H9 (cell line): ENCODE measurements at regions not wholly inside any gene's neighbourhood (a gene's known extent, or its start where the extent isn't known, plus 50 kb on each side); places are given as distances from the start of the nearest gene placed in this dataset.

Source experiments
- DNase-seq: peaks from one replicate; pipeline ENCODE4 v3.0.0-alpha.2; 2017
- H2AFZ ChIP-seq: one replicate; pipeline ENCODE4 v1.6.1; 2013; ENCODE audit warnings: mild to moderate bottlenecking, low read length, control low read depth, moderate library complexity
- H2AK5ac ChIP-seq: 2 replicates; pipeline ENCODE4 v1.6.1; 2013; ENCODE audit warnings: low read length, control low read depth, mixed read lengths; ENCODE audit not compliant: insufficient read length
- H2BK120ac ChIP-seq: one replicate; pipeline ENCODE4 v1.6.1; 2013; ENCODE audit warnings: low read depth, mild to moderate bottlenecking, low read length, control low read depth, inconsistent platforms; ENCODE audit not compliant: poor library complexity, severe bottlenecking
- H2BK12ac ChIP-seq: 2 replicates; pipeline ENCODE4 v1.6.1; 2013; ENCODE audit warnings: low read length, control low read depth, mixed read lengths, low read depth; ENCODE audit not compliant: insufficient read length
- H2BK15ac ChIP-seq: 2 replicates; pipeline ENCODE4 v1.6.1; 2013; ENCODE audit warnings: low read depth, low read length, control low read depth
- H2BK20ac ChIP-seq: one replicate; pipeline ENCODE4 v1.6.1; 2013; ENCODE audit warnings: low read depth, mild to moderate bottlenecking, low read length, control low read depth, inconsistent platforms; ENCODE audit not compliant: poor library complexity, severe bottlenecking
- H2BK5ac ChIP-seq: 2 replicates; pipeline ENCODE4 v1.6.1; 2013; ENCODE audit warnings: low read length, control low read depth, mixed read lengths; ENCODE audit not compliant: insufficient read length
- H3K14ac ChIP-seq: 2 replicates; pipeline ENCODE4 v1.6.1; 2013; ENCODE audit warnings: low read length, control low read depth; ENCODE audit not compliant: insufficient read depth
- H3K18ac ChIP-seq: 2 replicates; pipeline ENCODE4 v1.6.1; 2013; ENCODE audit warnings: low read depth, mild to moderate bottlenecking, mixed read lengths, low read length, control low read depth; ENCODE audit not compliant: insufficient read length
- H3K23ac ChIP-seq: 2 replicates; pipeline ENCODE4 v1.6.1; 2013; ENCODE audit warnings: low read length, control low read depth, mixed read lengths, low read depth; ENCODE audit not compliant: insufficient read length
- H3K23me2 ChIP-seq: 2 replicates; pipeline ENCODE4 v1.6.1; 2013; ENCODE audit warnings: low read depth, mild to moderate bottlenecking, mixed read lengths, low read length, control low read depth; ENCODE audit not compliant: insufficient read length, poor library complexity, severe bottlenecking
- H3K27ac ChIP-seq: 2 replicates; pipeline ENCODE4 v1.5.1; 2013; ENCODE audit warnings: low read length, control low read depth, mixed read lengths, low read depth; ENCODE audit not compliant: insufficient read length
- H3K27me3 ChIP-seq: 2 replicates; pipeline ENCODE4 v1.6.1; 2013; ENCODE audit warnings: low read length, control low read depth, inconsistent platforms; ENCODE audit not compliant: insufficient read depth
- H3K4ac ChIP-seq: 2 replicates; pipeline ENCODE4 v1.6.1; 2013; ENCODE audit warnings: low read depth, mild to moderate bottlenecking, control low read depth, inconsistent platforms, low read length, moderate library complexity
- H3K4me1 ChIP-seq: 2 replicates; pipeline ENCODE4 v1.6.1; 2013; ENCODE audit warnings: low read length, control low read depth, inconsistent platforms; ENCODE audit not compliant: insufficient read depth
- H3K4me2 ChIP-seq: 2 replicates; pipeline ENCODE4 v1.6.1; 2013; ENCODE audit warnings: low read length, control low read depth, mixed read lengths; ENCODE audit not compliant: insufficient read length, insufficient read depth
- H3K56ac ChIP-seq: 2 replicates; pipeline ENCODE4 v1.6.1; 2013; ENCODE audit warnings: low read depth, mild to moderate bottlenecking, mixed read lengths, low read length, control low read depth; ENCODE audit not compliant: insufficient read length
- H3K79me1 ChIP-seq: 2 replicates; pipeline ENCODE4 v1.6.1; 2013; ENCODE audit warnings: low read depth, mild to moderate bottlenecking, moderate library complexity, low read length, control low read depth, inconsistent platforms; ENCODE audit not compliant: insufficient read depth, poor library complexity, severe bottlenecking
- H3K79me2 ChIP-seq: 2 replicates; pipeline ENCODE4 v1.6.1; 2013; ENCODE audit warnings: low read length, control low read depth, inconsistent platforms; ENCODE audit not compliant: insufficient read depth
- H3K9ac ChIP-seq: 2 replicates; pipeline ENCODE4 v1.6.1; 2013; ENCODE audit warnings: low read length, control low read depth, mixed read lengths; ENCODE audit not compliant: insufficient read length; ENCODE audit errors: extremely low read depth
- H3K9me3 ChIP-seq: one replicate; pipeline ENCODE4 v1.6.1; 2013; ENCODE audit warnings: low read depth, low read length, inconsistent platforms; ENCODE audit not compliant: control insufficient read depth
- H3T11ph ChIP-seq: one replicate; pipeline ENCODE4 v1.6.1; 2013; ENCODE audit warnings: mild to moderate bottlenecking, low read length, control low read depth, inconsistent platforms
- H4K20me1 ChIP-seq: one replicate; pipeline ENCODE4 v1.6.1; 2013; ENCODE audit not compliant: control insufficient read depth, insufficient read length, insufficient read depth
- H4K5ac ChIP-seq: 2 replicates; pipeline ENCODE4 v1.6.1; 2013; ENCODE audit warnings: low read depth, mild to moderate bottlenecking, mixed read lengths, low read length, control low read depth; ENCODE audit not compliant: insufficient read length
- H4K8ac ChIP-seq: replicated peaks from 2 replicates; pipeline ENCODE4 v1.6.1; 2013; ENCODE audit warnings: low read length, control low read depth, mixed read lengths, low read depth; ENCODE audit not compliant: insufficient read length
- H4K91ac ChIP-seq: 2 replicates; pipeline ENCODE4 v1.6.1; 2013; ENCODE audit warnings: low read depth, mild to moderate bottlenecking, moderate library complexity, mixed read lengths, low read length, control low read depth; ENCODE audit not compliant: insufficient read length
- H3K27ac Mint-ChIP-seq, 3 experiments: 2 replicates in 2 of 3; 3 replicates in 1 of 3; pipeline ENCODE4 v1.8.0; 2020 to 2021; ENCODE audit warnings: mixed read lengths in 3 of 3, mild to moderate bottlenecking in 1 of 3, moderate library complexity in 1 of 3
- H3K27me3 Mint-ChIP-seq: 2 replicates; pipeline ENCODE4 v1.8.0; 2021; ENCODE audit warnings: low read depth, mild to moderate bottlenecking, moderate library complexity, mixed read lengths
- H3K36me3 Mint-ChIP-seq, 3 experiments: 2 replicates in 2 of 3; 3 replicates in 1 of 3; pipeline ENCODE4 v1.8.0; 2020 to 2021; ENCODE audit warnings: low read depth in 3 of 3, mixed read lengths in 3 of 3; ENCODE audit not compliant: insufficient read depth in 1 of 3
- H3K4me1 Mint-ChIP-seq, 2 experiments: 2 replicates each; pipeline ENCODE4 v1.8.0; 2020; ENCODE audit warnings: mixed read lengths in 2 of 2
- H3K4me3 Mint-ChIP-seq, 2 experiments: 2 replicates in 1 of 2; 3 replicates in 1 of 2; pipeline ENCODE4 v1.8.0; 2020 to 2021; ENCODE audit warnings: mild to moderate bottlenecking in 2 of 2, mixed read lengths in 2 of 2, moderate library complexity in 1 of 2
- H3K9me3 Mint-ChIP-seq, 2 experiments: 2 replicates in 1 of 2; 3 replicates in 1 of 2; pipeline ENCODE4 v1.8.0; 2020; ENCODE audit warnings: mild to moderate bottlenecking in 2 of 2, mixed read lengths in 2 of 2, moderate library complexity in 1 of 2
- CTCF ChIP-seq: fragments of 200-600 bp; sonication (generic); conservative IDR thresholded peaks from 3 replicates; pipeline ENCODE4 v1.8.0; 2021; ENCODE audit warnings: antibody characterized with exemption, mild to moderate bottlenecking
- WGBS: extraction: QIAGEN DNeasy Blood & Tissue Kit; methylation state at CpG from one replicate; pipeline ENCODE4 v1.1.7; 2013; ENCODE audit warnings: missing lambda C conversion rate, low lambda C conversion rate, mixed read lengths; ENCODE audit not compliant: insufficient read length; ENCODE audit errors: extremely low coverage; 5-methylcytosine and 5-hydroxymethylcytosine counted together

GRCh38 chr15:62521396-62521795 is 356.3 kb upstream of the C2CD4B start:
- peaks cover 28 to 32% of the 10 kb centered on the region in 2 experiments for H3K4me1 Mint-ChIP-seq
- H4K20me1 ChIP-seq, result no peaks in the 10 kb centered on the region
- no peak for DNase-seq
- H3K9ac ChIP-seq, result no peak overlapping the region
- H4K5ac ChIP-seq, result no peak overlapping the region
- H3K9me3 Mint-ChIP-seq, result no peaks in the 10 kb centered on the region
- no peaks in the 10 kb centered on the region for H3K9me3 ChIP-seq
- no peaks in the 10 kb centered on the region for H3K27me3 ChIP-seq
- no peaks in the 10 kb centered on the region for H3K27me3 Mint-ChIP-seq
- no peak overlapping the region for H3K23ac ChIP-seq
- H2AFZ ChIP-seq, result no peak overlapping the region
- H3T11ph ChIP-seq, result no peak overlapping the region
- no peak overlapping the region for H3K56ac ChIP-seq
- H2AK5ac ChIP-seq, result no peak overlapping the region
- no peak overlapping the region for H3K14ac ChIP-seq
- H3K79me2 ChIP-seq, result no peaks in the 10 kb centered on the region
- H3K36me3 Mint-ChIP-seq, result no peaks in the 10 kb centered on the region
- H3K27ac ChIP-seq, result no peak overlapping the region
- peaks cover 8% of the 10 kb centered on the region; the same call in 1 of the 2 replicates for H3K4me1 ChIP-seq
- no peak overlapping the region for H3K4me2 ChIP-seq
- no peak overlapping the region for H2BK12ac ChIP-seq
- no peaks in the 10 kb centered on the region for H3K23me2 ChIP-seq
- no peak overlapping the region for H2BK5ac ChIP-seq
- H3K4me3 Mint-ChIP-seq, result no peak overlapping the region
- H3K18ac ChIP-seq, result no peak overlapping the region
- no peak for TF ChIP-seq CTCF
- H2BK20ac ChIP-seq, result no peak overlapping the region
- no peaks in the 10 kb centered on the region for H3K79me1 ChIP-seq
- H4K91ac ChIP-seq, result no peak overlapping the region
- no peak overlapping the region for H3K4ac ChIP-seq
- peak overlapping the region in 2 of 3 experiments; percentile 50 to 94; a peak in 4 of 7 replicates for H3K27ac Mint-ChIP-seq
- no peak overlapping the region for H2BK15ac ChIP-seq
- H4K8ac ChIP-seq, result no peak overlapping the region
- H2BK120ac ChIP-seq, result no peak overlapping the region
- WGBS, result no CpG with 5 or more reads among the region's 2 CpGs
